ENCODE measurements at regions not wholly inside any gene's neighbourhood (a gene's known extent, or its start where the extent isn't known, plus 50 kb on each side); places are given as distances from the start of the nearest gene placed in this dataset.

DNA sequence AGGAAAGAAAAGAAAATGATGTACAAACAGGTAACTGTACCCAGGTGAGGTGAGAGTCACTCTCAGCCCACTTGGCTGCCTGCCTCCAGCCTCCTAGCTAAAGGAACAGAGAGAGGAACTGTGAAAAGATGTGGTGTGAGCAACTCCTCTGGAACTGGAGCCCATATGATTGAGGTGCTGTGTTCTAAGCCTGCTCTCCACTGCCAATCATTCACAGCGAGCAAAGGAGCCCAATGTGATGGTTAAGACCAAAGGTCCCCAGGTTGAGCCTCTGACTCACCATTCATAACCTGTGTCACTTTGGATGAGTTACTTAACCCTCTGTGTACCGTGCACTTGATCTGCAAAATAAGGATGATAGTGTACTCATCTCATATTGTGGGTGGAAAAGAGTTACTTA, 868.1 kb upstream of the AUTS2 start:
- no peaks in the 10 kb centered on the region for H3K4me1 Mint-ChIP-seq (ENCODE audit: low read depth)
- no peaks in the 10 kb centered on the region for H3K36me3 Mint-ChIP-seq (ENCODE audit: low read depth)
- peaks cover 9% of the 10 kb centered on the region for H3K9me3 Mint-ChIP-seq
- H3K27me3 Mint-ChIP-seq (ENCODE audit: low read depth) = no peaks in the 10 kb centered on the region
- no peak overlapping the region for H3K4me3 Mint-ChIP-seq
- intact Hi-C loops (cut with micrococcal nuclease) = no loop called here
- no peak overlapping the region for H3K27ac Mint-ChIP-seq
- CTCF ChIA-PET = no interaction called here
- no peak for DNase-seq

GRCh38 chr7:68730964-68731363, 867.3 kb upstream of the AUTS2 start:
- peaks cover 9% of the 10 kb centered on the region for H3K9me3 Mint-ChIP-seq
- H3K27me3 Mint-ChIP-seq (ENCODE audit: low read depth) = no peaks in the 10 kb centered on the region
- no peak overlapping the region for H3K27ac Mint-ChIP-seq
- H3K36me3 Mint-ChIP-seq (ENCODE audit: low read depth) = no peaks in the 10 kb centered on the region
- no peak for DNase-seq
- CTCF ChIA-PET = no interaction called here
- no peak overlapping the region for H3K4me3 Mint-ChIP-seq
- no peaks in the 10 kb centered on the region for H3K4me1 Mint-ChIP-seq (ENCODE audit: low read depth)
- intact Hi-C loops (cut with micrococcal nuclease) = no loop called here

GRCh38 chr7:68733219-68734153, 864.8 kb upstream of the AUTS2 start:
- no peaks in the 10 kb centered on the region for H3K36me3 Mint-ChIP-seq (ENCODE audit: low read depth)
- intact Hi-C loops (cut with micrococcal nuclease) = no loop called here
- DNase-seq = no peak
- H3K27me3 Mint-ChIP-seq (ENCODE audit: low read depth) = no peaks in the 10 kb centered on the region
- H3K4me3 Mint-ChIP-seq = no peak overlapping the region
- H3K9me3 Mint-ChIP-seq = peaks cover 14% of the 10 kb centered on the region
- no peaks in the 10 kb centered on the region for H3K4me1 Mint-ChIP-seq (ENCODE audit: low read depth)
- CTCF ChIA-PET = interaction anchor here (0.6 to 0.7 kb wide), 2 partner anchors 13 to 137 kb away, joined by 3 read pairs; no protein-coding TSS in a partner anchor
- H3K27ac Mint-ChIP-seq = no peak overlapping the region

DNA sequence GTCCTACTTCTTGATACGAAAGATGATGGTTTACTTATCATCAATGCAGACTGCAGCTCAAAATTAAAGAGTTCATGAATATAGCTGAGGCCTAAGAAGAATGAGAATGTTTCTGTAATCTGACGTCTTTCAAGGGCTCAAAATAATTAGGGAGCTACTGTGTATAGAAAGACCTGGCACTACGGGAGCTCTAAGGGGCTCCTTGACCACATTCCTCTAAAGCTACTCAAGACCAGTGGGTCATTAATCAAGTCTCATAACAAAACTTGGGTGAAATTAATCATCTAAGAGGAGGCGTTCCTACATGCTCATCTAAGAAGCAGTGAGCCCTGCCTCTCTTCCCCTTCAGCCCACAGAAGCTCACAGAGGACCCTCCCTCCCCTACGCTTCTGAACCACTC, 863.8 kb upstream of the AUTS2 start:
- Mint-ChIP-seq H3K27ac (no peak overlapping the region), H3K27me3 (ENCODE audit: low read depth) (no peaks in the 10 kb centered on the region), H3K4me3 (no peak overlapping the region), H3K36me3 (ENCODE audit: low read depth) (no peaks in the 10 kb centered on the region), H3K9me3 (peaks cover 15% of the 10 kb centered on the region), H3K4me1 (ENCODE audit: low read depth) (no peaks in the 10 kb centered on the region)
- intact Hi-C loops (cut with micrococcal nuclease) = no loop called here
- no peak for DNase-seq
- CTCF ChIA-PET = interaction anchor here (0.6 to 0.7 kb wide), 2 partner anchors 12 to 138 kb away, joined by 3 read pairs; no protein-coding TSS in a partner anchor

DNA sequence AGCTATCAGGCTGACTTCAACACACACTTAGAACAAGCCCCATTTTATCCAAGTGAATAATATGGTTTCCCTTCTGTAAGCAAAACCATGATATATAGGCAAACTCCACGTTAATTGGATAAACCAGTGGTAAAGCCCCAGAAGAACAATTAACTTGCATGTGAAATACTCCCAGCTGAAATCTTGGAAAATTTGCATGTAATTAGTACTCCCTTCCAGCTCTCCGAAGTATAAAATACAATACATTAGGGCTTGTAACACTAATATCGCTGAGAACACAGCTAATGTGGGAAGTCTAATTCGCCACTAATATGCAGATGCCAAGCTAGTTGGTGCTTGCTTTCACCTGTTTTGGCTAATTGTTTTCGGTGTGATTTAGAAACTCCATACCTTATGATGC, 859.0 kb upstream of the AUTS2 start:
- Mint-ChIP-seq H3K27ac (no peak overlapping the region), H3K4me1 (ENCODE audit: low read depth) (no peaks in the 10 kb centered on the region), H3K36me3 (ENCODE audit: low read depth) (no peaks in the 10 kb centered on the region), H3K4me3 (no peak overlapping the region), H3K27me3 (ENCODE audit: low read depth) (no peaks in the 10 kb centered on the region), H3K9me3 (peaks cover 10% of the 10 kb centered on the region)
- no peak for DNase-seq
- intact Hi-C loops (cut with micrococcal nuclease) = no loop called here
- CTCF ChIA-PET = no interaction called here

DNA sequence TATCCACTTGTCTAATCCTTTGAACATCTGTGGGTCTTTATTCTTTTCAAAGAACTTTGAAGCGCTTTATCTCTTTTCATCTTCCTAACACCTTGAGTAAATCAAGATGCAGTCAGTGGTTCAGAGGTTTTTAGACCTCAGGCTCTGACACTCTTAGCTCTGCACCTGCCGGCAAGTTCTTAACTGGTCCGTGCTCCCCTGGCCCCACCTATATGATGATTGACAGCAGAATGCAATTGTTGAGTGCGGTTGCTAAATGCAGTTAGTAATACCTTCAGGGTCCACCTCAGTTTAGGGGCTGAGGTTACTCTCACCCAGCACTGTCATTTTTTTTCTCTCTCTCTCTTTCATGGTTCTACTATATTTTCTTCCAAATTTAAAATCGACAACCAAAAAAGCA, 854.2 kb upstream of the AUTS2 start:
- H3K9me3 Mint-ChIP-seq = peaks cover 1% of the 10 kb centered on the region
- no peak overlapping the region for H3K27ac Mint-ChIP-seq
- no peaks in the 10 kb centered on the region for H3K4me1 Mint-ChIP-seq (ENCODE audit: low read depth)
- no peaks in the 10 kb centered on the region for H3K36me3 Mint-ChIP-seq (ENCODE audit: low read depth)
- intact Hi-C loops (cut with micrococcal nuclease) = no loop called here
- CTCF ChIA-PET = no interaction called here
- no peaks in the 10 kb centered on the region for H3K27me3 Mint-ChIP-seq (ENCODE audit: low read depth)
- DNase-seq = no peak
- H3K4me3 Mint-ChIP-seq = no peak overlapping the region

- H3K4me3 Mint-ChIP-seq = no peak overlapping the region
- intact Hi-C loops (cut with micrococcal nuclease) = no loop called here
- H3K9me3 Mint-ChIP-seq = peaks cover 16% of the 10 kb centered on the region
- no peaks in the 10 kb centered on the region for H3K27me3 Mint-ChIP-seq (ENCODE audit: low read depth)
- H3K36me3 Mint-ChIP-seq (ENCODE audit: low read depth) = no peaks in the 10 kb centered on the region
- H3K4me1 Mint-ChIP-seq (ENCODE audit: low read depth) = no peaks in the 10 kb centered on the region
- CTCF ChIA-PET = no interaction called here
- DNase-seq = no peak
- H3K27ac Mint-ChIP-seq = no peak overlapping the region
Measured at GRCh38 chr7:68748934-68749900, 849.1 kb upstream of the AUTS2 start.

DNA sequence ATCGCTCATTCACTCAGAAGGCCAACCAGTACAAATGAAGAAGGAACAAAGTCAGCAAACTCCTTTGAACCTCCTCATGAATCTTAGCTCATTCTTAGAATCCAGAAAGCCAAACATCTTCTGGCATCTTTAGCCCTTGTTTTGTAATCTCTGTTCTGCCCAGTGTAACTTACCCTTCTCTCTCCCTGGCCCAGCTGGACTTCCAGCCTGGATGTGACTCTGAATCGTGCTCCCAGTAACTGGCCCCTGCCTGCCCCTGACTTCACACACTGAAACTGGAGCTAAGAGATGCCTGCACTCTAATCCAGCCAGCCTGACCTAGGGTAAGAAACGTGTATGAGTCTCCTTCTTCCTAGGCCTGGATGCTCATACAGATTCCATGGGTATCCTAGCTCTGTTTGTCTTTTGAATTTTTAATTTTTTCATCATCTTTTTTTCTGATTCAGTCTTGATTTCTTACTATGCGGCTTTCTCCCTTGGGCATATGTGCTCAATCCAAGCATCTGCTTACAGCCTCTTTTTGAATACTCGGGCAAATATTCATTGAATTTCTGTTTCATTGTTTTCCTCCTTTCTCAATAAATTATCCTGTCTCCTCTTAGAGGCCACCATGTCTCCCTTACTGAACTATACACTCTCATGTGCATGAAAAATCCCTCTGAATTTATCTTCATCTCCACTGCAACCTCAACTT, 845.6 kb upstream of the AUTS2 start:
- H3K36me3 Mint-ChIP-seq (ENCODE audit: low read depth) = no peaks in the 10 kb centered on the region
- no peaks in the 10 kb centered on the region for H3K4me1 Mint-ChIP-seq (ENCODE audit: low read depth)
- no peak overlapping the region for H3K27ac Mint-ChIP-seq
- DNase-seq = no peak
- CTCF ChIA-PET = no interaction called here
- intact Hi-C loops (cut with micrococcal nuclease) = no loop called here
- H3K4me3 Mint-ChIP-seq = no peak overlapping the region
- H3K9me3 Mint-ChIP-seq = peaks cover 20% of the 10 kb centered on the region
- no peaks in the 10 kb centered on the region for H3K27me3 Mint-ChIP-seq (ENCODE audit: low read depth)

DNA sequence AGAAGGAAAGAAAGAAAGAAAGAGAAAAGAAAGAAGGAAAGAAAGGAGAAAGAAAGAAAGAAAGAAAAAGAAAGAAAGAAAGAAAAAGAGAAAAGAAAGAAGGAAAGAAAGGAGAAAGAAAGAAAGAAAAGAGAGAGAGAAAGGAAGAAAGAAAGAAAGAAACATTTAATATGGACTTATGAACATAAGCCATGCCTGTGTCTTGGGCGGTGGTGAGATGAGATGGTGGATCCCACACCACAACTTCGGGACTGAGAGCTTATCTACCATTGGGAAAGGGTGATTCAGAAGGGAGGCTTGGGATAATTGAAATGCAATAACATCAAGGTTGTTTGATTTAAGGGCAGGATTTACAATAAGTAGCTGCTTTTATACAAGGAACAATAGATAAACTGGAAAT, 843.9 kb upstream of the AUTS2 start:
- peaks cover 17% of the 10 kb centered on the region for H3K9me3 Mint-ChIP-seq
- H3K36me3 Mint-ChIP-seq (ENCODE audit: low read depth) = no peaks in the 10 kb centered on the region
- no peak for DNase-seq
- intact Hi-C loops (cut with micrococcal nuclease) = no loop called here
- H3K4me3 Mint-ChIP-seq = no peak overlapping the region
- CTCF ChIA-PET = no interaction called here
- no peaks in the 10 kb centered on the region for H3K4me1 Mint-ChIP-seq (ENCODE audit: low read depth)
- no peaks in the 10 kb centered on the region for H3K27me3 Mint-ChIP-seq (ENCODE audit: low read depth)
- no peak overlapping the region for H3K27ac Mint-ChIP-seq

DNA sequence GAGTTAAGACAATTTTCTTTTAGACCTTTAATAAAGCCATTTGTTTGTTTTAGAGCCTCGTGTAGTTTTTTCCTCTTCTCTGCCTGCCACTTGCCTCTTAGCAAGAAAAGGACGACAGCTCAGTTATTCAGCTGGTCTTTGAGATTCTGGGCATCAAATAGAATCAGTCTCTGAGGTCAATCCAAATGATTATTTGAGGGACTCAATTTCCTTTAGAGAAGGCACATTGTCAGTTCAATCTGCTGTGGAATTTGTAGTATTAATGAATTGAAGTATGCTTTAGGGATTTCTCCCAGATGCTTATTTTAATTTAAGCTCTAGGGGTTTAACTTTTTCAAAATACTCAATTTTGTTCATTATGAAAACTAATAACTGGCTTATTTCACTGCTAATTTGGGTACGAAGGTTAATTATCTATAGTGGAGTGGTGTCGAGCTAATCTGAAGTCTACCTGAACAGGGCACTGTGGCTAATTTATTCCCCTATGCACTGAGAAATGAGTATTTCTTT, 841.2 kb upstream of the AUTS2 start:
- CTCF ChIA-PET = no interaction called here
- intact Hi-C loops (cut with micrococcal nuclease) = no loop called here
- H3K4me3 Mint-ChIP-seq = no peak overlapping the region

GRCh38 chr7:68760556-68760955, 837.7 kb upstream of the AUTS2 start:
- Mint-ChIP-seq H3K4me1 (ENCODE audit: low read depth) (no peaks in the 10 kb centered on the region), H3K36me3 (ENCODE audit: low read depth) (no peaks in the 10 kb centered on the region), H3K27me3 (ENCODE audit: low read depth) (no peaks in the 10 kb centered on the region), H3K4me3 (no peak overlapping the region), H3K27ac (no peak overlapping the region), H3K9me3 (peaks cover 17% of the 10 kb centered on the region)
- no peak for DNase-seq
- CTCF ChIA-PET = no interaction called here
- intact Hi-C loops (cut with micrococcal nuclease) = no loop called here

More for the DNA sequence above, 841.2 kb upstream of the AUTS2 start:
- Mint-ChIP-seq H3K36me3 (ENCODE audit: low read depth) (no peaks in the 10 kb centered on the region), H3K4me1 (ENCODE audit: low read depth) (no peaks in the 10 kb centered on the region), H3K27ac (no peak overlapping the region), H3K9me3 (peaks cover 17% of the 10 kb centered on the region), H3K27me3 (ENCODE audit: low read depth) (no peaks in the 10 kb centered on the region)
- DNase-seq = no peak

DNA sequence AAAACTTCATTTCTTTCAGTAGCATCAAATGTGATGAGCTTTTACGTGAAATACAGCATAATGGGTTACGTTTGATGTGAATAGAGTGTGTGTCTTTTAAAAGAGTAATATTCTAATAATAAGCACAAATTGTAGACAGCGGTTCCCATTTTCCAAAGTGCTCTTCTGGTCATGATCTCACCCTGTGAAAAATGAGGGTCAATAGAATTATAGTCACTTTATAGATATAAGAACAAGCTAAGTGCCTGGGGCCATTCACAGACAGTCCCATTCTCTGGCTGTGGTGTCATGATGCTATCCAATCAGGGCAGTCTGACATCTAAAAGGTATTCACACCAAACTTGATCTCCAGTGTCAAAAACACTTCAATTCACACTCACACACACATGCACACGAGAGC, 830.8 kb upstream of the AUTS2 start:
- Mint-ChIP-seq H3K27ac (no peak overlapping the region), H3K27me3 (ENCODE audit: low read depth) (no peaks in the 10 kb centered on the region), H3K4me1 (ENCODE audit: low read depth) (no peaks in the 10 kb centered on the region), H3K36me3 (ENCODE audit: low read depth) (no peaks in the 10 kb centered on the region), H3K9me3 (peaks cover 16% of the 10 kb centered on the region), H3K4me3 (no peak overlapping the region)
- intact Hi-C loops (cut with micrococcal nuclease) = no loop called here
- DNase-seq = no peak
- CTCF ChIA-PET = interaction anchor here (0.6 kb wide), 1 partner anchor 14 kb away, joined by 3 read pairs; no protein-coding TSS in a partner anchor

Measured in activated naive CD4-positive, alpha-beta T cell treated with anti-CD3 and anti-CD28 coated beads for 36 hours (primary cell).